HG03060 (cell line): ENCODE measurements at regions not wholly inside any gene's neighbourhood (a gene's known extent, or its start where the extent isn't known, plus 50 kb on each side); places are given as distances from the start of the nearest gene placed in this dataset.

Experiments
- ATAC-seq: cut with Tn5 transposase; IDR thresholded peaks from one replicate; pipeline ENCODE4 v1.9.1; 2021; ENCODE audit warnings: low read depth, moderate number of reproducible peaks; ENCODE audit not compliant: unreplicated experiment

DNA sequence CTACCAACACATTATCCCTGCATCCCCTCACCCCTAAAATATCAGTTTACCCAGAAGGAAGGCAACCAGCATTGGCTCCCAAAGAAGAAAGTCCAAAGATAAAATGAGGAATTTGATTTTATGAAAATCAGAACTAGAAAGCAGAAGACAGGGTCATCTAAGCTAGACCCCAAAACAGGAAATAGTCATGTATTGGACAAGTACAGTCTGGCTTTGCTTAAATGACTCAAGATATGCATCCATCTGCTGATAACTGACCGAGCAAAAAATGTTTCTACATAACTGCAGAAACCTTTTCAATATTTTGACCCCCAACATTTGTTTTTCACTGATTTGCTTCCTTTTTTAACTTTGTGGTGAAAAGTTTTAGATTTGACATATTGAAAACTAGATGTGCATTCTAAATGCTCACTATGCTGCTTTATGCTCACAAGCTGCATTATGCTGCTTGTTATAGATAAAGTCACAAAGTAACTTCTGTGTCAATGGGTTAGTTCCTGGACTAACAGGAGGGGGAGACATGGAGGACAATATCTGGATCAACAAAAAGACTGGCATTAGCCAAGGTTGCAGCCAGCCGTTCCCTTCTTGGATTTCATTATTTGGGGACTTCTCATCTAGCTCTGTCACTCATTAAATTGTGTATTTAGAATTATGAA lies 227.0 kb downstream of the INHBA start:
- no peak for ATAC-seq

DNA sequence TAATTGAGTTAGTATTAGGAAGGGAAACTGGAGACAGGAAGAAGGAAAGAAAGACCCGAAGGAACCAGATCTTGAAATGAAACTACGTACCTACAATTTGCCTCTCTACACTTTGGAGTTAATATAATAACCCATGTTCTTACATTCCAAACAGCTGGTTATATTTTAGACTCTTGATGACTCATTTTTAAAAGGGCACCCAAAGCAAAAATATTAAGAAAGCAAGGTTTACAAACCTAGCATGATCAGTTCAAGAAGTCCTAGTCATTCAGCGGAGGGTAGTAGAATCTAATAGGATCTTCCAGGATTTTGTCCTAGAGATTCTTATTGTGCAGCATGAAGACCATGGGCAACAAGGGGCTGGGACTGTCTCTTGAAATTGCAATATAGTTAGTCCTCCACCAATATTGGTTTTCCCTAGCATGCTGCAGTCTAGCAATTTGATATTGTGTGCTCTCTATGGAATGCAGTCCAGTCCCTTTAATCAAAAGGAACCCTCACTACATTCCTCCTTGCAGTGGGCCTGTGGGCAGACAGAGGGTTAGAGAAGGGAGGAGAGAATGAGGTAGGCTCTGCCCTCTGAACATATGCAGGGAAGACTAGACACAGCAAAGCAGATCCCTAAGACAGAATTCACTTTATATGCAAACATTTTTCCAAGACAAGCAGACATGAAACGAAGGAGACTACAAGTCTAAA lies 230.3 kb downstream of the INHBA start:
- no peak for ATAC-seq

DNA sequence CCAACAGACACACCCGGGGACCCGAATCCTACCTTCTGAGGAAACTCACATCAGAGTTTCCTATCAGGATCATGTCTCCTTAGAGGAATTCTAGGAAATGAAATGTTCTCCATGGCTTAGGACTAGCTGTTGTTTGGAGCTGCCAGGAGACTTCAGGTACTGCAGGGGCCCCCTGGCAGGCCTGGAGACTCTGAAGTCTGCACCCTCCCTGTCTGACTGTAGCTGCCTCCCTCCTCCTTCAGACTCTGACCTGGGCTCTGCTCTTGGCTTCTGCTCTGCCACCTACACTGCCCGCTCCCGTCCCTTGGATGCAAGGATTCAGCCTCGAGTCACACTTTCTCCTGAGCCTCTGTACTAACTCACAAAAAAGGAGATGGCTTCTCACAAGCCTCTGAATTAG lies 232.8 kb downstream of the INHBA start:
- no peak for ATAC-seq

- ATAC-seq, result no peak
Observed at GRCh38 chr7:41467596-41467995, 235.3 kb downstream of the INHBA start.

GRCh38 chr7:41466760-41467384 lies 236.0 kb downstream of the INHBA start:
- ATAC-seq, result no peak

DNA sequence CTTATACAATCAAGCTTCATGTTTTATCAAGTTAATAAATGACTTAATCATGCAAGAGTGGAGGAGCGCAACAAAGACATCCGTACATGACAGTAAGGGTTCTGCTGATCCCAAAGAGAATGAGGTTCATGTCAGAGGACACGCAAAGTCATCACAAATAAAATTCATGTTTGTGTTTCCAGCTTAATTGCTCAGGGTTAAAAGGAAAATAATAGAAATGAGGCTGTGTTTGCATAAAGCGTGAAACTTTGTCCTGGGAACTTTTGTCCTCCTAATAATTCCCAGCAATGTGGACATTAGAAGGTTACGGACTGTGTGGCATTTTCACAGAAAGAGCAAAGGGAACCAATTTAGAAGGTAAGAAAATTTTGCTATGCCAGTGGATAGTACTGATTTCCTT lies 237.3 kb downstream of the INHBA start:
- no peak for ATAC-seq

GRCh38 chr7:41463770-41464470 lies 239.0 kb downstream of the INHBA start:
- ATAC-seq, result no peak

GRCh38 chr7:41459623-41460261 lies 243.1 kb downstream of the INHBA start:
- ATAC-seq, result no peak

DNA sequence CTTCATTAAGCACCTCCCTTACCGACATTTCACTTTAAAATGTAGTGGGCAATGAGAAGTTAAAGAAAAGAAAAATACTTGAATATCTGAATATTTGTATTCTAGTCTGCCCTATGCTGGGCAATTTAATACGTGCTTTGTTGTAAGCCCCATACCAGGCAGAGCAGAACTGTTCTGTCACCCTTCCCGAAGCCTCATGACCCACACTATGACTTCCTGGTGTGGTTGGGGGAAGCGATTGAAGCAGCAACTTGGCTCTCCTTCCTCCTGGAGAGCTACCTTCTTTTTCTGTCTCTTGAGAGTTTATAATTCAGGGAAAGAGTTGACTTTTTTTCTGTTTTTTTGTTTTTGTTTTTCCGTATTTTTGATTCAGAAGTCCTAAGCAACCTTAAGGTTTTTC lies 243.7 kb downstream of the INHBA start:
- no peak for ATAC-seq

- ATAC-seq, result no peak
Observed at GRCh38 chr7:41457832-41458437, 245.0 kb downstream of the INHBA start.

DNA sequence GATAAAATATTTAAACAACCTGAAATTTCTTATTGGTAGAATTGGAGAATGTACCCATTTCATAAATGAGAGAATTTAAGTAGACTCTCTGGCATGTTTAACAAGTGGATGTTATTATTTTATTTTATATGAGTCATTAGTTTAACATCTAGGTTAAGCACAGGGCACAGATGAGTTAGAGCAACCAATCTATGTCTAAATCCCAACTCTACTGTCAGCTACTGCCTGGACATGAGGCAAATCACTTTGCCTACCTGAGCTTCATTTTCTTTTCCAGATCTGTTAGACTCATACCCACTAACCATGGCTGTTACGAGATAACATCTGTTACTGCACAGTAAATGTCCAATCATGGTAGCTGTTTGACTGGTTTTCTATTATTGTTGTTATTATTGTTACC lies 251.1 kb downstream of the INHBA start:
- no peak for ATAC-seq

- no peak for ATAC-seq
Observed at GRCh38 chr7:41449694-41450093, 253.2 kb downstream of the INHBA start.

DNA sequence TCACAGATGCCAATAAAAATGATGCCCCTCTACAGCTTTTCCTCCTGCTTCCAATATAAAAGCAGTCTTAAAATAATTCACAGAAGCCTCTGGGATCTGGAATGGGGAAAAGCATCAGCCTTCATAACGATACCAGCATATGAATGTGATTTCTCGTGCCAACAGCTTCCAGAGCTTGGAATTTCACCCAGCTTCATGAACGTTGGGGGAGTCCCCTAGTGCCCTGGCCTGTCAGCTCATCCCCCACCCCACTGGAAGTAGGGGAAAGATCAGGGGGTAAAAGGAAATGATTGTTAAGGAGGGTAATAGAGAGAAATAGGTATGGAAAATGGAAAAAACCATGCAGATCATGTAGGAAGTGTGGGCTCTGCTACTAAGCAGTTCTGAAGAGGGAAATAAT lies 253.6 kb downstream of the INHBA start:
- no peak for ATAC-seq

DNA sequence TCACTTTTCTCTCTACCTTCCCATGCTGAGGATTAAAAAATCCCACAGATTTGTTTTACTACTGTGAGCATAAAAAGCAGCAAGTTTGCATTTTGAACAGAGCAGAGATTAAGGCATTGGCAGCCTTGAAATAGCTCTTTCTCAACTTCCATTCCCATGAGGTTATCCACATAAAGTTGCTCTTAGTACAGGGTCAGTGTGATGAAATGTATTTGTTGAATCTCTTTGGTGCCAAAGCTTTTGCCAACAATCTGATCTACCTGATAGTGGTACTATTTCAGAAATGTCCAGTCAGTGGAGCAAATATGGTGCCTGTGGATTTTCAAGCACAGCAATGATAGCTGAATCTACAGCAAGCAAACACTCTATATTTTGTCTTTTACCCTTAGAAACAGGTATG lies 254.8 kb downstream of the INHBA start:
- no peak for ATAC-seq

DNA sequence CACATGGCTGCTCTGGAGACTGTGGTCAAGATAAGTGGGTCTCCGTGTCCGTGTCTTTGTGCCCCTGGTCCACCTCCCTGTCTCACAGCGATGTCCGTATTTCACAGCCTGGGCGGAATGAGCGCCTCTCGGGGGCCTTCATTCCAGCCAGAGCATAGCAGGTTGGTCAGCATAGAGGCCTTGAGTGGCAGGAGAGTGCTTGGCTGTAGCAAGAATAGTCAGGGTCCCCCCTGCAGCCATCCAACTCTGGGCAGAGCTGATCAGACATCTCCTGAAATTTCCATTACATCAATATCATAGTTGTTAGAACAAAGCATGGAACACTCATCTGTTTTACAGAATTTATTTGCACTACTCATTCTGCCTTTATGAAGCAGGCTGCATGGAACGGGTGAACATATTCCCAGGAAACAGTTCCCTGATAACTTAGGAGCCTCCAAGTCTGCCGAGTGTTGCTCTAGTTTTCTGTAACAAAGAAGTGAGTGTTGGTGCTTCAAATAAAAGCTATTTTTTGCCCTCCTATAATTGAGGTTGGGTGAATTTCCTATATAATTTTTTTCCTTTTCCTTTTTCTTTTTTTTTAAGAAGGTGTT lies 255.3 kb downstream of the INHBA start:
- ATAC-seq, result no peak

GRCh38 chr7:41446606-41447449 lies 256.1 kb downstream of the INHBA start:
- ATAC-seq, result no peak

DNA sequence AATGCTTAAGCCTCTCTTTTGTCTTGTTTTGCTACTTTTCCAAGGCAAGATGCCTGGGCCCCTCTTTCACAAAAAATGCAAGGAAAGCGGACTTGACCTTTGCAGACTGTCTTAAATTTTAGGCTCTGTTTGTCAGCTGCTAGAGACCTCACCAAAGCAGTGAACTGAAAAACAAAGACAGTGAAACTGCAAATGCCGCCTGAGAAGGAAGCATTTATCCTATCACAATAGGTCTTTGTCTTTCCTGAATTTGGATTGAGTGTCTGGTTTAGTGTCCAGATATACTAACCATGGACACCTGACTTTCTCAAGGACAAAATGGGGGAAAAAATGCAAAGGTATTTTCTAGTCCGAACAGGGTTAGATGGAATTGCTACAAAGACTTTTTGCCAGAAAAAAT lies 256.9 kb downstream of the INHBA start:
- no peak for ATAC-seq

- ATAC-seq, result no peak
Observed at GRCh38 chr7:41445432-41445831, 257.5 kb downstream of the INHBA start.

DNA sequence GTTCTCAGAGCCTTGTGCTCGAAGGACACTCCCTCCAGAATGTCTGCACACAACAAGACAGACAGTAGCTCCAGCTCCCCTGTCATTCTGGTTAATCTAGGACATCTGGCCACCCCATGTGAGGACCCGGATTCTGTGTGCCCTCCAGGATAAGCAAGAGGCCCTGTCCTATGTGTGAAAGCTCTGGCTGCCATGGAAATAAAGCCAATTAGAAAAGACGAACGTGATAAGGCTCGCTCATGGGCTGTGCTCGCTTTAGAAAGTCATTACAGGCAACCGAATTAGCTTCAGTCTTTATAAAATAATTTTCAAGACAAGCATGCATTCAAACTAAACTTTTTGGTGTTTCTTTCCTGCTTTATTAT lies 263.4 kb downstream of the INHBA start:
- no peak for ATAC-seq
